Lower leg skin (tissue), 3 donors: ENCODE measurements at regions not wholly inside any gene's neighbourhood (a gene's known extent, or its start where the extent isn't known, plus 50 kb on each side); places are given as distances from the start of the nearest gene placed in this dataset.

ENCODE experiments used
- CTCF ChIP-seq, 3 donors: fragments of 450-650 bp; IDR thresholded peaks; one replicate each; pipeline ENCODE4 v1.5.1; 2016; ENCODE audit warnings: antibody characterized with exemption in 3 of 3, mild to moderate bottlenecking in 3 of 3, moderate library complexity in 2 of 3
- POLR2A ChIP-seq, 2 donors: fragments of 450-650 bp; IDR thresholded peaks; one replicate each; pipeline ENCODE4 v1.6.1; 2016 to 2017; ENCODE audit warnings: antibody characterized with exemption in 2 of 2, mild to moderate bottlenecking in 1 of 2, moderate library complexity in 1 of 2

- TF ChIP-seq CTCF (IDR thresholded peaks at IDR 0.05), result no peak
- no peak for TF ChIP-seq POLR2A (IDR thresholded peaks at IDR 0.05)
Measured at GRCh38 chr4:62450740-62451139, 1250.6 kb downstream of the ADGRL3 start.
